ENCODE measurements at regions not wholly inside any gene's neighbourhood (a gene's known extent, or its start where the extent isn't known, plus 50 kb on each side); places are given as distances from the start of the nearest gene placed in this dataset.

DNA sequence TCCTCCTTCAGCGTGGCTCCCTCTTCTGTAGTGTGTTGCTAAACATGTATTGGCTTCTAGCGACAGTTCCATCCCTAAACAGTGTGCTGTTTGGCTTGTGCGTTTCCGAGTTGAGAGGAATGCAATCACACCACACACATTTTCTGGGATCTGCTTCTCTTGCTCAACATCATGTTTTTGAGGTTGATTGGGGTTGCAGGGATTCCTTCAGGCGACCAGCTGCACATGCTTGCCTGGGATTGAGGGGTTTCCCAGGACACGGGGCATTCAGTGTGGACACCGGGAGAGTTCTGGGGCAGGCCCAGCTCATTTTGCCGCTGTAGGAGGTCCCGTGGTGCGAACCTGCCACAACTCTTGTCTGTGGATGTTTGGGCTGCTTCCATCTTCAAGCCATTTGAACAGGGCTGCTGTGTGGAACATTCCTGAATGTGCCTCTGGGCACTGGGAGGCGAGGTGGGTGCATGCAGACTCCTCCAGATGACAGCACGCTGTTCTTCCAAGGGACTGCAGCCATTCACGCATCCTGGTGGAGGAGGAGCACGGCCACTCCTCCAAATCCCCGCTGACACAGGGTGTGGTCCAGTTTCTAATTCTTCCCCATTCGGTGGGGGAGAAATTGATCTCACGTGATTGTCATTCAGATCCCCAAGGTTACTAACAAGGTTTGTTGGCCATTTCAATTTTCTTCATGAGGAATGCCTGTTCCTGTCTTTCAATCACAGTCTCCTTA, 82.8 kb downstream of the PLXNA1 start:
- Mint-ChIP-seq H3K4me3 (no peak overlapping the region), H3K9me3 (ENCODE audit: insufficient read depth) (no peaks in the 10 kb centered on the region), H3K4me1 (no peaks in the 10 kb centered on the region), H3K27ac (no peak overlapping the region), H3K27me3 (peaks cover 58% of the 10 kb centered on the region)
- no peaks in the 10 kb centered on the region for H3K4me1 ChIP-seq (ENCODE audit: control insufficient read depth in 2 of 2, insufficient read depth in 2 of 2, low read length in 2 of 2)
- 82% methylated on average over 13 of the region's 17 CpGs for WGBS (ENCODE audit: insufficient coverage)
- POLR2A ChIA-PET: no interaction called here
- CTCF ChIA-PET: no interaction called here
- no peaks in the 10 kb centered on the region for H4K20me1 ChIP-seq (ENCODE audit: control insufficient read depth, insufficient read depth, low read length, poor library complexity, severe bottlenecking)
- H3K79me2 ChIP-seq (ENCODE audit: control insufficient read depth, insufficient read depth, low read length): no peaks in the 10 kb centered on the region
- peaks cover 0 to 4% (median 0%) of the 10 kb centered on the region in 3 donors for H3K9me3 ChIP-seq (ENCODE audit: control extremely low read depth in 1 of 3, control insufficient read depth in 2 of 3, insufficient read depth in 1 of 3, low read length in 2 of 3)
- H2AFZ ChIP-seq (ENCODE audit: insufficient read depth, low read depth, low read length, poor library complexity, severe bottlenecking): no peak overlapping the region
- no peak overlapping the region for H3K4me2 ChIP-seq (replicated peaks; ENCODE audit: low read depth, low read length, poor library complexity, severe bottlenecking)
- no peak overlapping the region for H3K9ac ChIP-seq (ENCODE audit: low read length)
- H3K27ac ChIP-seq (ENCODE audit: low read length in 2 of 2): no peak overlapping the region
- intact Hi-C loops (cut with micrococcal nuclease): no loop called here
- TF ChIP-seq, protein P1, sequence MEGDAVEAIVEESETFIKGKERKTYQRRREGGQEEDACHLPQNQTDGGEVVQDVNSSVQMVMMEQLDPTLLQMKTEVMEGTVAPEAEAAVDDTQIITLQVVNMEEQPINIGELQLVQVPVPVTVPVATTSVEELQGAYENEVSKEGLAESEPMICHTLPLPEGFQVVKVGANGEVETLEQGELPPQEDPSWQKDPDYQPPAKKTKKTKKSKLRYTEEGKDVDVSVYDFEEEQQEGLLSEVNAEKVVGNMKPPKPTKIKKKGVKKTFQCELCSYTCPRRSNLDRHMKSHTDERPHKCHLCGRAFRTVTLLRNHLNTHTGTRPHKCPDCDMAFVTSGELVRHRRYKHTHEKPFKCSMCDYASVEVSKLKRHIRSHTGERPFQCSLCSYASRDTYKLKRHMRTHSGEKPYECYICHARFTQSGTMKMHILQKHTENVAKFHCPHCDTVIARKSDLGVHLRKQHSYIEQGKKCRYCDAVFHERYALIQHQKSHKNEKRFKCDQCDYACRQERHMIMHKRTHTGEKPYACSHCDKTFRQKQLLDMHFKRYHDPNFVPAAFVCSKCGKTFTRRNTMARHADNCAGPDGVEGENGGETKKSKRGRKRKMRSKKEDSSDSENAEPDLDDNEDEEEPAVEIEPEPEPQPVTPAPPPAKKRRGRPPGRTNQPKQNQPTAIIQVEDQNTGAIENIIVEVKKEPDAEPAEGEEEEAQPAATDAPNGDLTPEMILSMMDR (IDR thresholded peaks at IDR 0.05): no peak
- no peak for TF ChIP-seq EZH2 (IDR thresholded peaks at IDR 0.05; ENCODE audit: borderline replicate concordance, insufficient read depth, low read depth, low read length, poor library complexity, severe bottlenecking)
- DNase-seq (no peak), ATAC-seq (ENCODE audit: low read depth) (no peak)
- H3K36me3 ChIP-seq (replicated peaks in 1 of 2; ENCODE audit: control extremely low read depth in 1 of 2, control insufficient read depth in 1 of 2, extremely low read depth in 1 of 2, insufficient read depth in 2 of 2, low read length in 1 of 2): no peaks in the 10 kb centered on the region
- H3K27me3 ChIP-seq (replicated peaks in 1 of 4; ENCODE audit: control extremely low read depth in 1 of 4, control insufficient read depth in 3 of 4, insufficient read depth in 4 of 4, low read length in 3 of 4): peaks cover 0 to 36% (median 0%) of the 10 kb centered on the region in 4 experiments
- no peak overlapping the region for H3K4me3 ChIP-seq (ENCODE audit: control extremely low read depth in 1 of 5, extremely low read depth in 1 of 5, insufficient read depth in 1 of 5, low read depth in 2 of 5, low read length in 4 of 5)

- POLR2A ChIA-PET: no interaction called here
- Histone ChIP-seq H3K36me3 (replicated peaks in 1 of 2; ENCODE audit: control extremely low read depth in 1 of 2, control insufficient read depth in 1 of 2, extremely low read depth in 1 of 2, insufficient read depth in 2 of 2, low read length in 1 of 2) (no peaks in the 10 kb centered on the region), H4K20me1 (ENCODE audit: control insufficient read depth, insufficient read depth, low read length, poor library complexity, severe bottlenecking) (no peaks in the 10 kb centered on the region), H2AFZ (ENCODE audit: insufficient read depth, low read depth, low read length, poor library complexity, severe bottlenecking) (no peak overlapping the region), H3K4me1 (ENCODE audit: control insufficient read depth in 2 of 2, insufficient read depth in 2 of 2, low read length in 2 of 2) (no peaks in the 10 kb centered on the region), H3K9me3 (ENCODE audit: control extremely low read depth in 1 of 3, control insufficient read depth in 2 of 3, insufficient read depth in 1 of 3, low read length in 2 of 3) (peaks cover 0 to 3% (median 0%) of the 10 kb centered on the region in 3 donors), H3K4me2 (replicated peaks; ENCODE audit: low read depth, low read length, poor library complexity, severe bottlenecking) (no peak overlapping the region), H3K79me2 (ENCODE audit: control insufficient read depth, insufficient read depth, low read length) (no peaks in the 10 kb centered on the region), H3K9ac (ENCODE audit: low read length) (no peak overlapping the region), H3K27me3 (replicated peaks in 1 of 4; ENCODE audit: control extremely low read depth in 1 of 4, control insufficient read depth in 3 of 4, insufficient read depth in 4 of 4, low read length in 3 of 4) (peaks cover 0 to 37% (median 0%) of the 10 kb centered on the region in 4 experiments), H3K4me3 (ENCODE audit: control extremely low read depth in 1 of 5, extremely low read depth in 1 of 5, insufficient read depth in 1 of 5, low read depth in 2 of 5, low read length in 4 of 5) (no peak overlapping the region), H3K27ac (ENCODE audit: low read length in 2 of 2) (no peak overlapping the region)
- intact Hi-C loops (cut with micrococcal nuclease): no loop called here
- Mint-ChIP-seq H3K27ac (no peak overlapping the region), H3K9me3 (ENCODE audit: insufficient read depth) (no peaks in the 10 kb centered on the region), H3K4me3 (no peak overlapping the region), H3K27me3 (peaks cover 60% of the 10 kb centered on the region), H3K4me1 (no peaks in the 10 kb centered on the region)
- CTCF ChIA-PET: no interaction called here
- TF ChIP-seq, protein P1 (IDR thresholded peaks at IDR 0.05): no peak
- TF ChIP-seq EZH2 (IDR thresholded peaks at IDR 0.05; ENCODE audit: borderline replicate concordance, insufficient read depth, low read depth, low read length, poor library complexity, severe bottlenecking): no peak
- no peak for ATAC-seq (ENCODE audit: low read depth)
- no peak for DNase-seq
Observed at GRCh38 chr3:127066635-127067034, 83.7 kb downstream of the PLXNA1 start.
